LNCaP clone FGC (cell line): ENCODE measurements at regions not wholly inside any gene's neighbourhood (a gene's known extent, or its start where the extent isn't known, plus 50 kb on each side); places are given as distances from the start of the nearest gene placed in this dataset.

ENCODE experiments used
- DNase-seq: peaks from one replicate; pipeline ENCODE4 v3.0.0-alpha.2; 2011; ENCODE audit warnings: low read depth
- H3K4me3 ChIP-seq: 2 replicates; pipeline ENCODE4 v1.5.1; 2011; ENCODE audit warnings: mild to moderate bottlenecking, low read depth, low read length, control low read depth
- CTCF ChIP-seq: IDR thresholded peaks from 2 replicates; pipeline ENCODE4 v1.5.1; 2012; ENCODE audit warnings: mild to moderate bottlenecking; ENCODE audit not compliant: control insufficient read depth, insufficient read depth; ENCODE audit errors: extremely low read depth

- DNase-seq, result no peak
- TF ChIP-seq CTCF, result no peak
- no peak overlapping the region for H3K4me3 ChIP-seq
These were observed 782.7 kb downstream of the CDH11 start for GRCh38 chr16:64339052-64339770.

GRCh38 chr16:64321881-64322280, 800.0 kb downstream of the CDH11 start:
- no peak for TF ChIP-seq CTCF
- no peak for DNase-seq
- no peak overlapping the region for H3K4me3 ChIP-seq

GRCh38 chr16:64321066-64321465, 800.8 kb downstream of the CDH11 start:
- no peak overlapping the region for H3K4me3 ChIP-seq
- TF ChIP-seq CTCF, result no peak
- no peak for DNase-seq

- no peak for TF ChIP-seq CTCF
- DNase-seq, result no peak
- no peak overlapping the region for H3K4me3 ChIP-seq
These were observed 804.3 kb downstream of the CDH11 start for GRCh38 chr16:64317601-64318000.

GRCh38 chr16:64313726-64314125, 808.1 kb downstream of the CDH11 start:
- no peak for TF ChIP-seq CTCF
- no peak for DNase-seq
- no peak overlapping the region for H3K4me3 ChIP-seq

GRCh38 chr16:64312980-64313379, 808.9 kb downstream of the CDH11 start:
- no peak for DNase-seq
- no peak overlapping the region for H3K4me3 ChIP-seq
- TF ChIP-seq CTCF, result no peak

GRCh38 chr16:64312292-64312691, 809.6 kb downstream of the CDH11 start:
- no peak for TF ChIP-seq CTCF
- DNase-seq, result no peak
- H3K4me3 ChIP-seq, result no peak overlapping the region
